ENCODE measurements at regions not wholly inside any gene's neighbourhood (a gene's known extent, or its start where the extent isn't known, plus 50 kb on each side); places are given as distances from the start of the nearest gene placed in this dataset.

DNA sequence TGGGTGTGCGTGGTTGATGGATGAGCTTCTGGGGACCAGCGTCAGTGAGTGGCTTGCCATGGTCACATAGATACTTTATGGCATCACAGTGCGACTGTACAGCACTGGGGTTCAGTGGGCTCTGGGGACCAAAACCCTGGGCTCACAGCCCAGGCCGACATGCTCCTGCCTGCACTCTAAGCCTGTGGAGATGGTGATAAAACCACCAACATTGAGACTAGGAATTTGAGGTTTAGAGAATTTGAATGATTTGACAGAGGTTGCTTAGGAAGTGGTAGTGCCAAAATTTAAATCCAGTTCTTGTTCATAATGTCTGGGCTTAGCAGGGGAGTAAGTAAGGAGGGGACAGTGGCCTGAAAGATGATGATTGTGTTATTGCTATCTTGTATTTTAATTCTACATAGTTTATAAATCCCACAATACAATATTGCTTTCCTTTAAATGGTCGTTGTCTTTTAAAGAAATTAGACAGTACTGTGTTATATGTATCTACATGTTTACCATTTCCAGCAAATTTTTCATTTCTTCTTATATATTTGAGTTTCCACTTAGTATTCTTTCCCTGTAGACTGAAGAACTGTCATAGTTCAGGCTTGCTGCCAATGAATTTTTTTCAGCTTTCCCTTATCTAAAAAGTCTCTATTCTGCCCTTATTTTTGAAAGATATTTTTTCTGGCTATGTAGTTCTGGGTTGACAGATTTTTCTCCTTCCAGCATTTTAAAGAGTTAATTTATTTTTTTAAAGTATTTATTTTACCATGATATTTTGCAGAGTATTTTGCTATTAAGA lies 235.4 kb upstream of the RGMA start:
- Histone ChIP-seq H3K9me3 (ENCODE audit: low read depth) (no peaks in the 10 kb centered on the region), H3K27me3 (no peaks in the 10 kb centered on the region), H3K4me3 (no peak overlapping the region), H3K79me2 (no peaks in the 10 kb centered on the region), H3K4me2 (no peak overlapping the region), H3K4me1 (ENCODE audit: insufficient read depth) (no peaks in the 10 kb centered on the region), H3K36me3 (replicated peaks; ENCODE audit: insufficient read depth, low read depth) (no peaks in the 10 kb centered on the region), H3K9me2 (replicated peaks; ENCODE audit: insufficient read depth) (no peaks in the 10 kb centered on the region), H4K20me1 (ENCODE audit: insufficient read depth, poor library complexity, severe bottlenecking) (no peaks in the 10 kb centered on the region), H3K27ac (no peak overlapping the region), H2AFZ (no peak overlapping the region)
- TF ChIP-seq EZH2 (IDR thresholded peaks at IDR 0.05; ENCODE audit: borderline replicate concordance) (no peak), EZH2phosphoT487 (IDR thresholded peaks at IDR 0.05; ENCODE audit: low read depth, severe bottlenecking, unreplicated experiment) (no peak)
- TF ChIP-seq, protein P1, sequence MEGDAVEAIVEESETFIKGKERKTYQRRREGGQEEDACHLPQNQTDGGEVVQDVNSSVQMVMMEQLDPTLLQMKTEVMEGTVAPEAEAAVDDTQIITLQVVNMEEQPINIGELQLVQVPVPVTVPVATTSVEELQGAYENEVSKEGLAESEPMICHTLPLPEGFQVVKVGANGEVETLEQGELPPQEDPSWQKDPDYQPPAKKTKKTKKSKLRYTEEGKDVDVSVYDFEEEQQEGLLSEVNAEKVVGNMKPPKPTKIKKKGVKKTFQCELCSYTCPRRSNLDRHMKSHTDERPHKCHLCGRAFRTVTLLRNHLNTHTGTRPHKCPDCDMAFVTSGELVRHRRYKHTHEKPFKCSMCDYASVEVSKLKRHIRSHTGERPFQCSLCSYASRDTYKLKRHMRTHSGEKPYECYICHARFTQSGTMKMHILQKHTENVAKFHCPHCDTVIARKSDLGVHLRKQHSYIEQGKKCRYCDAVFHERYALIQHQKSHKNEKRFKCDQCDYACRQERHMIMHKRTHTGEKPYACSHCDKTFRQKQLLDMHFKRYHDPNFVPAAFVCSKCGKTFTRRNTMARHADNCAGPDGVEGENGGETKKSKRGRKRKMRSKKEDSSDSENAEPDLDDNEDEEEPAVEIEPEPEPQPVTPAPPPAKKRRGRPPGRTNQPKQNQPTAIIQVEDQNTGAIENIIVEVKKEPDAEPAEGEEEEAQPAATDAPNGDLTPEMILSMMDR (IDR thresholded peaks at IDR 0.05; ENCODE audit: poor library complexity), result no peak
- no peak for DNase-seq (ENCODE audit: low spot score)
- 90% methylated on average over 5 of the region's 5 CpGs for WGBS (ENCODE audit: low lambda C conversion rate, missing lambda C conversion rate)

GRCh38 chr15:93321881-93322282 lies 232.9 kb upstream of the RGMA start:
- no peak for TF ChIP-seq EZH2phosphoT487 (IDR thresholded peaks at IDR 0.05; ENCODE audit: low read depth, severe bottlenecking, unreplicated experiment)
- TF ChIP-seq, protein P1 (IDR thresholded peaks at IDR 0.05; ENCODE audit: poor library complexity), result no peak
- TF ChIP-seq EZH2 (IDR thresholded peaks at IDR 0.05; ENCODE audit: borderline replicate concordance), result no peak
- H3K9me2 ChIP-seq (replicated peaks; ENCODE audit: insufficient read depth), result no peaks in the 10 kb centered on the region
- H3K27ac ChIP-seq, result no peak overlapping the region
- no peaks in the 10 kb centered on the region for H3K9me3 ChIP-seq (ENCODE audit: low read depth)
- no peaks in the 10 kb centered on the region for H3K36me3 ChIP-seq (replicated peaks; ENCODE audit: insufficient read depth, low read depth)
- WGBS (ENCODE audit: low lambda C conversion rate, missing lambda C conversion rate), result 28% methylated on average over 9 of the region's 9 CpGs
- H3K27me3 ChIP-seq, result no peaks in the 10 kb centered on the region
- no peaks in the 10 kb centered on the region for H3K4me1 ChIP-seq (ENCODE audit: insufficient read depth)
- peak overlapping the region; percentile 50 for H3K4me2 ChIP-seq
- peak; percentile 72 for DNase-seq (ENCODE audit: low spot score)
- no peak overlapping the region for H3K4me3 ChIP-seq
- peak overlapping the region; percentile 41 for H2AFZ ChIP-seq
- H3K79me2 ChIP-seq, result no peaks in the 10 kb centered on the region
- no peaks in the 10 kb centered on the region for H4K20me1 ChIP-seq (ENCODE audit: insufficient read depth, poor library complexity, severe bottlenecking)

DNA sequence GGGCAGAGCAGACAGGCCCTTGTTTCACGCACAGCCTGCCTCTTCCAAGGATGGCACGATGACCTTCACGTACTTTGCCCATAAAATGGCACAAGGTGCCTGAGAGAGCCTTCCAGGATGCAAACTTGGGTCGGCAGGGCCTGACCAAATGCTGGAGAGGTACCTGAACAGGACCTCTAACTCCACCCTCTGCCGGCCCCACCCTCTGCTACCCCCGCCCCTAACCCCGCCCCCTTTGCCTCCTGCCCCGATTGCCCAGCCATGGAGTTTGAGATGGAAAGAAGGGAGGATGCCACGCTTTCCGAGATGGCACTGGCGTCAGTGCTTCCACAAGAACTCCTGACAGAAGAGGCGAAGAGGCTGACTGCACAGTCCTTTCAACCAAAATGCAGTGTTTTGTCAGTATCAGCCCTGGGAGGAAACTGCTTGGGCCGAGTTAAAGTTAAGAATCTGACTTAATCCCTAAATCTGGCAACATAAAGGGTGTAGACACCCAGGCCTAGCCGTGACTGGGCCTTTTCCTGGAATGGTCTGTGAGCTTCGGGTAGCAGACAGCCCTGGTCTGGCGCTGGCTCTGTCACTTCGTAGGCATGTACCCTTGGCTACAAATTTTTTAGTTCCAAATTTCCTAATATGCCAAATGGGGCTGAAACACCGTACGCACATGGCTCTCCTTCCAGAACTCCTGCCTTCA lies 230.3 kb upstream of the RGMA start:
- Histone ChIP-seq H3K79me2 (no peaks in the 10 kb centered on the region), H3K27me3 (no peaks in the 10 kb centered on the region), H3K27ac (no peak overlapping the region), H3K9me3 (ENCODE audit: low read depth) (no peaks in the 10 kb centered on the region), H3K4me3 (no peak overlapping the region), H4K20me1 (ENCODE audit: insufficient read depth, poor library complexity, severe bottlenecking) (no peaks in the 10 kb centered on the region), H3K9me2 (replicated peaks; ENCODE audit: insufficient read depth) (no peaks in the 10 kb centered on the region), H3K4me1 (ENCODE audit: insufficient read depth) (no peaks in the 10 kb centered on the region), H2AFZ (no peak overlapping the region), H3K36me3 (replicated peaks; ENCODE audit: insufficient read depth, low read depth) (no peaks in the 10 kb centered on the region), H3K4me2 (no peak overlapping the region)
- no peak for DNase-seq (ENCODE audit: low spot score)
- WGBS (ENCODE audit: low lambda C conversion rate, missing lambda C conversion rate), result 89% methylated on average over 19 of the region's 19 CpGs
- TF ChIP-seq, protein P1 (IDR thresholded peaks at IDR 0.05; ENCODE audit: poor library complexity), result no peak
- no peak for TF ChIP-seq EZH2phosphoT487 (IDR thresholded peaks at IDR 0.05; ENCODE audit: low read depth, severe bottlenecking, unreplicated experiment)
- no peak for TF ChIP-seq EZH2 (IDR thresholded peaks at IDR 0.05; ENCODE audit: borderline replicate concordance)

Data from hepatocyte (in vitro differentiated cells).